ENCODE measurements at regions not wholly inside any gene's neighbourhood (a gene's known extent, or its start where the extent isn't known, plus 50 kb on each side); places are given as distances from the start of the nearest gene placed in this dataset.

DNA sequence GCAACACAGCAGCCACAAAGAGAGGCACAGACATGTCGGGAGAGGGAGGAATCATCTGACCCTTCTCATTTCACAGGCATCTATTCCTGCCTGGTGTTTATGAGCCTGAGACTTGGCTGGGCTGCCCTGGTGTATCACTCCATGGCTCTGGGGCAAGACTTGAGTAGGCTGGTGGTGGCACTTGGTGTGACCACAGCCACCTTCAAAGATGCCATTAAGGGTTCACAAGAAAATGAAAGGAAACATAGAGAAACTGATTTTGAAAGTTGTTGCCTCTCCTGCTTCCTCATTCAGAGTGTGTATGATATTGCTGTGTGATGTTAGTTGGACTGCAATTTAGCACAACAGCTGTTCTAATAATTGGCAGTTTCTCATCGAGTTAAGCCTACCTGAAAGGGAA is 298.8 kb downstream of the FAM72C start:
- TF ChIP-seq POU6F1 (CRISPR knock-in tag; IDR thresholded peaks at IDR 0.05; ENCODE audit: borderline replicate concordance, low read depth), result no peak
- no peak for TF ChIP-seq ARNTL (CRISPR knock-in tag; IDR thresholded peaks at IDR 0.05; ENCODE audit: borderline replicate concordance, low read depth)
- no peak for TF ChIP-seq CSDC2 (CRISPR knock-in tag; IDR thresholded peaks at IDR 0.05)
- no peak for TF ChIP-seq TCF4 (CRISPR knock-in tag; IDR thresholded peaks at IDR 0.05; ENCODE audit: borderline replicate concordance)
- no peak for TF ChIP-seq ZFP30 (CRISPR knock-in tag; IDR thresholded peaks at IDR 0.05)
- no peak for TF ChIP-seq TSHZ2 (CRISPR knock-in tag; IDR thresholded peaks at IDR 0.05)
- TF ChIP-seq RARB (CRISPR knock-in tag; IDR thresholded peaks at IDR 0.05), result no peak
- TF ChIP-seq ISL1 (CRISPR knock-in tag; IDR thresholded peaks at IDR 0.05), result no peak

Measured in SK-N-SH treated with all-trans-retinoic acid at 6 μM for 48 hours (cell line).